ENCODE measurements at regions not wholly inside any gene's neighbourhood (a gene's known extent, or its start where the extent isn't known, plus 50 kb on each side); places are given as distances from the start of the nearest gene placed in this dataset.

DNA sequence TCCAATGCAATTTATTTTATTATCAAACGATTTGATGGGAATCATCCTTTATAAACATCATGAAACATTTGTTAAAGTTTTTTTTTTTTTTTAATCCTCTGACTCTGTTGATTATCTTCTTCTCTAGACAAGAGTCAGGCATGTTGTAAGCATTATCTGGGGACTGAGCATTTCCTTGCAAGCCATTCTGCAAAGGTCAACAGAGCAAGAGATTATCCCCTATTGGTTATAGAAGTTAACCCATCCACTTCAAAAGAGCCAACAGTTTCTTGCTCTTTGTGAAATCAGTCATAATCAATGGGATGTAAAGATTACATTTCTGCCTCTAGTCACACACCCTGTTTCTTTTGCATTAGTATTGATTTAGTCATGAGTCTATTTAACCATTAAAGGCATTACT is 368.8 kb upstream of the ADGRL4 start:
- TF ChIP-seq, protein P1, sequence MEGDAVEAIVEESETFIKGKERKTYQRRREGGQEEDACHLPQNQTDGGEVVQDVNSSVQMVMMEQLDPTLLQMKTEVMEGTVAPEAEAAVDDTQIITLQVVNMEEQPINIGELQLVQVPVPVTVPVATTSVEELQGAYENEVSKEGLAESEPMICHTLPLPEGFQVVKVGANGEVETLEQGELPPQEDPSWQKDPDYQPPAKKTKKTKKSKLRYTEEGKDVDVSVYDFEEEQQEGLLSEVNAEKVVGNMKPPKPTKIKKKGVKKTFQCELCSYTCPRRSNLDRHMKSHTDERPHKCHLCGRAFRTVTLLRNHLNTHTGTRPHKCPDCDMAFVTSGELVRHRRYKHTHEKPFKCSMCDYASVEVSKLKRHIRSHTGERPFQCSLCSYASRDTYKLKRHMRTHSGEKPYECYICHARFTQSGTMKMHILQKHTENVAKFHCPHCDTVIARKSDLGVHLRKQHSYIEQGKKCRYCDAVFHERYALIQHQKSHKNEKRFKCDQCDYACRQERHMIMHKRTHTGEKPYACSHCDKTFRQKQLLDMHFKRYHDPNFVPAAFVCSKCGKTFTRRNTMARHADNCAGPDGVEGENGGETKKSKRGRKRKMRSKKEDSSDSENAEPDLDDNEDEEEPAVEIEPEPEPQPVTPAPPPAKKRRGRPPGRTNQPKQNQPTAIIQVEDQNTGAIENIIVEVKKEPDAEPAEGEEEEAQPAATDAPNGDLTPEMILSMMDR (IDR thresholded peaks at IDR 0.05) = no peak
- TF ChIP-seq POLR2A (IDR thresholded peaks at IDR 0.05) = no peak
